Activated CD8-positive, alpha-beta memory T cell treated with anti-CD3 and anti-CD28 coated beads for 48 hours (primary cell): ENCODE measurements at regions not wholly inside any gene's neighbourhood (a gene's known extent, or its start where the extent isn't known, plus 50 kb on each side); places are given as distances from the start of the nearest gene placed in this dataset.

Experiments
- DNase-seq, 3 experiments: peaks; one replicate each; pipeline ENCODE4 v3.0.0-alpha.2; 2020; ENCODE audit warnings: low read depth in 2 of 3, low spot score in 2 of 3

- DNase-seq, result no peak
These were observed 153.4 kb upstream of the B3GAT1 start for GRCh38 chr11:134565343-134565891.

DNA sequence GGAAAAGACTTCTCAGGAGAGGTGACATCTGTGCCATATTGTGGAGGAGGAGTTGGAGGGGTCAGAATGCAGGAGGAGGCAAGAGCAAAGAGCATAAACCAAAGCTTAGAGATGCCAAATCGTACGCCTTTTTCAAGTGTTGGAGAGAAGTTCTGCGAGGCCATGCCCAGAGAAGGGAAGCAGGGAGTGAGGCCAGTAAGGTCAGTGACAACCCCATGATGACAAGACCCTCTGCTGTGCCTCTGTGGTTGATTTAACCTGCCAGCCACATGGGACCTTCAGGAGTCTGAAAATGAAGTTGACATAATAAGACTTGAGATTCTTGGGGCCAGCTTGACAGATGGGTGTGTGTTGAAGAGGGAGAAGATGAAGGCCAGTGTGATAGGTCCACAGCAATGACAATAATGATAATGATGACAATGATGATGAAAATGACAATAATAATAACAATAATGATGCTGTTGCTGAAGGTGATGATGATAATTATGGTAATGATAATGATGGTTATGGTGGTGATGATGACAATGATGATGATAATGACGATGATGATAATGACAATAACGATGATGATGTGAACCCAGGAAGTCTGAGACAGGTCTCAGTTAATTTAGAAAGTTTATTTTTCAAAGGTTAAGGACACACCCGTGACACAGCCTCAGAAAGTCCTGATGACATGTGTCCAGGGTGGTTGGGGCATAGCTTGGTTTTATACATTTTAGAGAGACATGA is 152.6 kb upstream of the B3GAT1 start:
- DNase-seq, result no peak

- no peak for DNase-seq
These were observed 151.0 kb upstream of the B3GAT1 start for GRCh38 chr11:134562941-134563471.

- DNase-seq, result no peak
These were observed 150.2 kb upstream of the B3GAT1 start for GRCh38 chr11:134562196-134562595.

GRCh38 chr11:134561331-134561720 is 149.3 kb upstream of the B3GAT1 start:
- no peak for DNase-seq

DNA sequence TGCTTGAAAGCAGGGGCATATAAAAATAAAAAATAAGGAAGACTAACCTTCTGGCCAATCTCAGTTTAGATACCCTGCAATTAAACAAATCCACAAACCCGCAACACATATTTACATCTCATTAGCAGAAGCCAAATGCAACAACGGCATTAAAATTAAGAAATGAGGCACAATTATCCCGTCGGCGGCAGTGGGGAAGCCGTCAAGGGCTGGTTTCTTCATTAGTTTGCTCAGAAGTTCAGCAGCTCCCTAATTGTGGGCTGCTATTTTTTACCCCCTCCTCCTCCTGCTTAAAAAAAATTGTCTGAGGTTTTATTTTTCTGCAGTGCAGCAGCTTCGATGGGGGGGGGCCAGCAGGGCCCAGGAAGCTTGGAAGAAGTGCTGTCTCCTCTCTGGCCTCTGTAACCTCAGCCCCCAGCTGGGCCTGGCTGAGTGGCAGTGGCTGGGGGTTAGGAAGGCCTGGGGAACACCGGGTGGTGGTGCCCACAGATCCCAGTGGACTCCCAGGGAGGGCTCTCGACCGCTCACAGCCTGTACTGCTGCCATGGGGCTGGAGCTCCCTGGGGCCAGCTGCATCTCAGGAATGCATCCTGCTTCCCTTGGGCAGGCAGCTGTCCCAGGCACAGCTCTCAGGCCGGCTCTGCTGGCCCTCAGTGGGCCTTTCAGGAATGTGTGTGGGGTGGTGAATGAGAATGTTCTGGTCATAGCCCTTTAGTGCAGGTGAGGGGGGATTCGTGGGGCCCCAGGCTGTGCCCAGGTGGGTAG is 148.7 kb upstream of the B3GAT1 start:
- DNase-seq, result no peak

DNA sequence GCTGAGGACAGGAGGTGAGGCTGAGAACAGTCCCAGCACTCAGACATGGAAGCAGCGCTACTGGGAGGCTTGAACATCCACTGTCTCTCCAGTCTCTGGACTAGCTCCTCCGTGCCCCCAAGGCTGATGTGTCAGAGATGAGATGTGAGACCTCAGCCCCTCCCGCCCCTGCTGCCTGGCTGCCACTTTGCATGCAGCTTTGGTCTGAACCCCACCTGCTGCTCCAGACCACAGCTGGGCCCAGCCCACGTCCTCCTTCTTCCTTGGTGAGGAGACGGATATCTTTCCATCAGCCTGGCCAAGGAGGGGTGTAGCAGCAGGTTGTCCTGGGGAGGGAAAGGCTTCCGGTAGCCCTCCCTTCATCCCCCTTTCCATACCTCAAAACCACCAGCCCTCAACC is 148.0 kb upstream of the B3GAT1 start:
- DNase-seq, result no peak

DNA sequence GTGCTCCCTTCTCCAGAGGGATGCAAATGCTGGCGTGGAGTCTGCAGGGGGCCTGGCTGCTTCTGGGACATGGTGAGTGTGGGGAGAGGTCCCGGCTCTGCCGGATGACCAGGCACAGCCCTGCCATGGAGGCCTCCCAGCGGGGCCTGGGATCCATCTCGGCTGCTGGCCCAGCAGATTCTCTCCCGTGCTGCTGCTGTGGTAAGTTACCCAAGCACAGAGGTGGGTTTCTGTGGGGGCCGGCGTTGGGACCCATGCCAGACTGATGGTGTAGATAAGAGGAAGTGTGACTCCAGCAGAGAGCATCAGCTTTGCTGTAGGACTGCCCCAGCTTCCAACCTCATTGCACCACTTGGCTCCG is 147.5 kb upstream of the B3GAT1 start:
- DNase-seq, result no peak

GRCh38 chr11:134558916-134559601 is 147.0 kb upstream of the B3GAT1 start:
- DNase-seq, result no peak

DNA sequence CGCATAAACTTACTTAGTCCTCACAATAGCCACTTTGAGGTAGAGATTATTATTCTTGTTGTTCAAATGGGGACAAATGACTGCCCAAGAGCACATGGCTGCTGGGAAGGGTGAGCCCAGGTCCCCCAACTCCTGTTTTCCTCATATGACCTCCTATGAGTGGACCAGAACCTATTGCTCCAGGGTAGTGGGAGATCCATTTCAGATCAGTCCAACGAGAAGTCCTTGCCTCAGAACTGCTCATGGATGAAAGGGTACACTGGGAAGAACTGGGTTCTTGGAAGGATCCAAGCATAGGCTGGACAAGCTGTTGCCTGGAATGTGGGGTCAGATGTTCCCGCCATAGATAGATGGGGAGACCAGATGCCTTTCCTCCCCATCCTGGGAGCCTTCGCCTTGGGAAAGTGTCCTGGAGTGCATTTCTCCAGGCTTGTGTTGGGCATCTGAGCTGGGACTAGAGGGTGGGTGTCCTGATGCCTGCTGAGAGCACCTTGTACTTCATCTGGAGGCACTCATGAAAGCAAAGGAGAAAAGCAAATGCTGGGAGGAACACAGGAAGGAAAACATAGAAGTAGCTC is 146.3 kb upstream of the B3GAT1 start:
- no peak for DNase-seq

DNA sequence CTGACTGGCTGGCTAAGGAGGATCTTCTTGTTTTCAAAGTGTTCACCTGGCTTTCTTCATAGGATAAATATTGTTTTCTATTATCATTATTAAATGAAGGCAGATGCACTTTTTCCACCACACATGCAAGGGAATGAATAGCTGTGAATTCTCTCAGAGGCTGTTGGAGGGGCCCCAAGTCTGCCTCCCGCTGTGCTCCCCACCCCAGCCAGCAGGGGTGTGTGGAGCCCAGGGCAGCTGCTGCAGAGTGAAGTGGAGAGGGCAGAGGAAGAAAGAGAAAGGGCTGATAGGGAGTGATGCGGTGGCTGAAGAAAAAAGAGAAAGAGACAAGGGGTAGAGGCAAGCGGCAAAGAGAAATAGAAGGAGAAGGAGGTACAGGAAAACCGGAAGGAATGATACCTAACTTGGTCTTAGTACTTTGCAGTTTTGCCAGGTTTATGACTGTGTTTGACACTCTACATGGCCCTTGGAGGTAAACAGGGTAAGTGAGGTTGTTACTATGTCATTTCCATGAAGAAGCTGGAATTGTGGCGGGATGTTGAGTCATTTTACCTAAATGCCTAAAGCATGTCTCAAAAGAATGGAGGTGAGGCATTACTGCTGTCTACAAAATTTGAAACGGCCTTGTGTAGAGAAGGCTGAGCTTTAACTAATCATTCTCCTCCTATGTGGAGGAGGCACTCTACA is 145.7 kb upstream of the B3GAT1 start:
- DNase-seq, result no peak

DNA sequence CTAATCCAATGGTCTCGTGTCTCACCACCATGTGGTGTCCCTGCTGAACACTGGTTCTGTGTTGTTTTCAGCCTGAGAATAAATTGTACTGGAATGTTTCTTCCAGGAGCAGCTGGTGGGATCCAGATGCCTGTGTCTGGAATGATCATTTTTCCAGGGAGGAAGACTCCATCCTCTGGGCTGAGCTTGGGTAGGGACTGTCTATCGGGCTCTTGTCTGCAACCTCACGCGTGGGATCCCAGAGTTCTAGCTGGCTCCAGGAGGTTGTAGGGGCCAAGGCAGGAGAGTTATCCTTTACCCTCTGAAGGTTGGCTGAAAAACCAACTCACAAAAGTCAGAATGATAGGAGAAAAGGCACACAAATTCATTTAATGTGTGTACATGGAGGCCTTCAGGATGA is 144.1 kb upstream of the B3GAT1 start:
- no peak for DNase-seq

DNA sequence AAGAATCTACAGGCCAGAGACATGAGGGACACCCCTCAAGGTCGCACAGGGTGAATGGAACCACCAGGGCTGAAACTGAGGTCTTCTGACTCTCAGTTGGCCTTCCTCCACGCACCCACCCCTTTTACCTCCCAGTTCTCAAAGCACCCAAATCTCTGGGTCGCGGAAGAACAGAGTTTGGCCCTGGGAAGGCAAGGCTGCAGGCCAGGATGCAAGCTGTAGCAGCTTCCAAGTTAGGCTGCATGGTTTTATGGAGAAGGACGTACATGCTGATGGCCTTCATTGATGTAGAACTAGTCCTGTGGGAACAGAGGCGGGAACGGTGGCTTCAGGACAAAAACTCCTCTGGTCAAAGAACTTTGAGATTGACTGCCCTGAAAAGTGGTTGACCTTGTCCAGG is 143.5 kb upstream of the B3GAT1 start:
- no peak for DNase-seq

DNA sequence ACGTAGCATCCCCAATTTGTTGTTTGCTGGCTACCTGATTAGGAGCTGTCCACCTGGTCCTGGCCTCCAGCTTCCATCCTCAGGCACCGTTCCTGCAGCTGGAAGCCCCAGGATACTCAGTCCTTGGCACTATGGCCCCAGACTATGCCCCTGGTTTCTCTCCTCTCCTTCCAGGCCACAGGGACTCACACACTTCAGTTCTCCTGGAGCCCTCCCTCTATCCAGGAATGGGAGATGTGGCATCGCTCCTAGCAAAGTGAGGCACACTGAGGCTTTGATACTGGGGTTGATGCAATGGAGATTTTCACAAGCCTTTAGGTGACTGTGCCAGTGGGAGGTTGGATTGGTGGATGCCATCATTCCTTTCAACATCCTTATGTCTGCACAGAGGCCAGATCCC is 142.8 kb upstream of the B3GAT1 start:
- DNase-seq, result no peak

DNA sequence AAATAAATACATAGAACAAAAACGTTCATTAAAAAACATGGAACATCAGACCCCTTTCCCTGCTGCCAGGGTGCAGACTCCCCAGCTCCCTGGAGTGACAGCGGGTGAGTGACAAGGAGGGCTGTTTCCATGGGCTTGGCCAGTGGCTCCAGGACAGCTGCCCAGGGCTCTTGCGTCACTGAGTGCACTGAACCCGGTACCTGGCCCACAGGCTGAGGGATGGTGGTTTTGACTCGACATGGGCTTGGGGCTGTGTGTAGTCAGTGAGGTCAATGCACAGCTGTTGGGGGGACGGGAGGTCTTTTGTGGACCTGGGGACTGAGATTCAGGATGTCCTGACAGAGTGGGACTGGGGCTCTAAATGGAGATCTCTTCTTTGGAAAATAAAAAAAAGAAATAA is 142.1 kb upstream of the B3GAT1 start:
- DNase-seq, result no peak

- DNase-seq, result no peak
These were observed 140.7 kb upstream of the B3GAT1 start for GRCh38 chr11:134552749-134553148.

DNA sequence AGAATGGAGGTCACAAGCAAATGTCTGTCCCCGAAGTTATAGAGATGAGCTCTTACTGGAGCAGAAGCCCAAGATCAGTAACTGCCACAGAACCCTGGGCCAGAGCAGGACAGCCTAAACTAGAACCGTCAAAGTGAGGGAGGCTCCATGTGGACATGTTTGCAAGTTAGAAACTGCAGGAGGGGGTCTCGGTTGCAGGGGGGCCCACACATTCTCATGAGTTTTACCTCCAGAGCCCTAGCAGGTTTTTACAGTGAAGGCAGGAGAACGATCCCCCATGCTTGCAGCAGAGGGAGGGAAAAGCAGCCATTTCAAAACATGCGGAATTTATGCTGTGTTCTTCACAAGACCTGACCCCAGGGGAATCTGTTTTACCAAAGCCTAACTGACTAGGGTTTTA is 133.5 kb upstream of the B3GAT1 start:
- DNase-seq, result no peak

GRCh38 chr11:134544095-134544815 is 132.2 kb upstream of the B3GAT1 start:
- no peak for DNase-seq

DNA sequence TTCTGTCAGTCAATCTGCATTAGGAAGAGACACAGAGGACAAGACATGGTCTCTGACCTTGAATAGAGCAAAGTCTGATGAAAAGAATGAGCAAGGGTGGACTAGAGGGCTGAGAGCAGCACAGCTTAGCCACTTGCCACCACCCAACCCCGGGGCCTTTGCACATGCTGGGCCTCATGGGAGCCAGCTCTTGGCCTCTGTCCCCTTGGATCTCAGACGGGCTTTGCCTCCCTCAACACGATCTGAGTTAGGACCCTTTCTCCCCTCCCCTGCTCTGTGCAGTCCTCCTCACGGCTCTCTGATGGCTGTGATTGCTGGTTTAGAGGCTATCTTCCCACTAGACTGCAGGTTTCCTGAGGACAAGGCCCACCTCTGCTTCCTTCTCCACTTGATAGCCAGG is 131.6 kb upstream of the B3GAT1 start:
- no peak for DNase-seq

GRCh38 chr11:134543241-134543640 is 131.2 kb upstream of the B3GAT1 start:
- DNase-seq, result no peak
